Activated T-cell treated with anti-CD3 and anti-CD28 coated beads, Interleukin-2, amount 50 U/mL, for 24 hours (primary cell): ENCODE measurements at regions not wholly inside any gene's neighbourhood (a gene's known extent, or its start where the extent isn't known, plus 50 kb on each side); places are given as distances from the start of the nearest gene placed in this dataset.

Source experiments
- DNase-seq: peaks from one replicate; pipeline ENCODE4 v3.0.0-alpha.2; 2020
- H3K27ac Mint-ChIP-seq: 2 replicates; pipeline ENCODE4 v1.8.0; 2020; ENCODE audit warnings: mild to moderate bottlenecking, mixed read lengths
- H3K27me3 Mint-ChIP-seq: 2 replicates; pipeline ENCODE4 v1.8.0; 2020; ENCODE audit warnings: mixed read lengths
- H3K36me3 Mint-ChIP-seq: 2 replicates; pipeline ENCODE4 v1.8.0; 2020; ENCODE audit warnings: low read depth, mixed read lengths
- H3K4me1 Mint-ChIP-seq: 2 replicates; pipeline ENCODE4 v1.8.0; 2020; ENCODE audit warnings: low read depth, mixed read lengths
- H3K4me3 Mint-ChIP-seq: 2 replicates; pipeline ENCODE4 v1.8.0; 2020; ENCODE audit warnings: mild to moderate bottlenecking, moderate library complexity, mixed read lengths
- H3K9me3 Mint-ChIP-seq: 2 replicates; pipeline ENCODE4 v1.8.0; 2020; ENCODE audit warnings: mixed read lengths

DNA sequence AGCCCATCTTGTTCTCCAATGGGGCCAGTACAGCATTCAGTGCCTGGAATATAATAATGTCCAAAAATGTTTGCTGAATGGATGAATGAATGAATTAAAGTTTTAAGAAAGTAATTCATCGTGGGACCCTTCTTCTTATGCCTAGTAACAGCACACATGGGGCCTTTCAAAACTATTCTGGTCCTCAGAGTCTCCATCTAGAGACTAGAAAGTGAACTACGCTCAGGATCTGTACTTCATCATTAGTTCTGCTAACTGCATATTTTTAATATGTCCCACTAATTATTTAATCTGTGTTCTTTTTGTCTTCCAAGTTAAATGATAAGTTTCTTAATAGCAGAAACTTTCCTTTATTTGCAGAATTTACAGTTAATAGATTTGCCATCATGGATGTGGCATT, 172.5 kb downstream of the SMAD2 start:
- no peak overlapping the region for H3K4me3 Mint-ChIP-seq
- H3K9me3 Mint-ChIP-seq: peaks cover 2% of the 10 kb centered on the region
- peaks cover 48% of the 10 kb centered on the region for H3K27me3 Mint-ChIP-seq
- no peak for DNase-seq
- no peaks in the 10 kb centered on the region for H3K36me3 Mint-ChIP-seq
- no peak overlapping the region for H3K27ac Mint-ChIP-seq
- H3K4me1 Mint-ChIP-seq: peaks cover 3% of the 10 kb centered on the region

DNA sequence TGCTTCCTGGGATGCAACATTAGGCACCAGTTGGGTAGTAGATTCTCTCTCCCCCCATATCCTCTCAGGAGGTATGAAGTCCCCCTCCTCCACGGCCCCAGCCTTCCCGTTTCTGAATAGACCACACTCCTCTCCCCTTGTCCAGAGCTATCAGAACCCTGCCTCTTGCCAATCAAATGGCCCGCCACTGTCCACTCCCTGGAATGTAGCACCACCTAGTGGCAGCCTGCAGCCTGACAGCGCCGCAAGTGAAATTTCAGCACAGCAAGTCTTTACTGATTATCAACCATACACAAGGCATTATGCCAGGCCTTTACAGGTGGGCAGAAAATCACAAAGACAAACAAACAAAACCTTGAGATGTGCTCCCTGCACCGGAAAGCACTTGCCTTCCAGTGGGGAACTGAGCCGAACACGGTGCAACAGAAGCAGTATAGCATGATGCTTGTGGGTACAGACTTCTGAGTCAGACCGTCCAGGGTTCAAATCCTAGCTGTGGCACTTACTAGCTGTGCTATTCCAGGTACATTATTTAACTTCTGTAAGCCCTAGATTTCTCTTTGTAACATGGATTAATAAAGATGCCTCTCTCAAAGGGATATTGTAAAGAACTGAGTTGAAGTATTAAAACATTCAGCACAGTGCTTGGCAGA, 174.0 kb downstream of the SMAD2 start:
- H3K4me1 Mint-ChIP-seq: peaks cover 3% of the 10 kb centered on the region
- no peaks in the 10 kb centered on the region for H3K36me3 Mint-ChIP-seq
- no peak overlapping the region for H3K4me3 Mint-ChIP-seq
- H3K27ac Mint-ChIP-seq: no peak overlapping the region
- H3K27me3 Mint-ChIP-seq: peaks cover 46% of the 10 kb centered on the region
- peaks cover 2% of the 10 kb centered on the region for H3K9me3 Mint-ChIP-seq
- DNase-seq: peak; percentile 67

DNA sequence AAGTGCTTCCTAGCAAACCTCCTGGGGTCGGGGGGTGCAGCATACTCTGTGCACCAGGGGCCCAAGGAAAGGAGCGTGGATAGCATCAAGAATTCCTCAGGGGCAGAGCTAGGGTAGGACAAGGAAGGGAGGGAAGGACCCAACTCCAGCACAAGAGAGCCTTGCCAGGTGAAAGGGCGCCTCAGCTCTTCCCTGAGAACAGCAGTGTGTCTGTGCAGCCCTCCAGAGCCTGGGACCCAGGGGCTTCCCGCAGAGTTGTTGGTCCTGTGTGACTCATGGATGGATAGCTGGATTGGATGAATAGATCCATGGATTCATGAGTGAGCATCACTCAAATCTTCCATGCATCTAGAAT, 175.4 kb downstream of the SMAD2 start:
- Mint-ChIP-seq H3K4me1 (peaks cover 3% of the 10 kb centered on the region), H3K27me3 (peaks cover 38% of the 10 kb centered on the region), H3K9me3 (peaks cover 2% of the 10 kb centered on the region), H3K4me3 (no peak overlapping the region), H3K36me3 (no peaks in the 10 kb centered on the region), H3K27ac (no peak overlapping the region)
- no peak for DNase-seq

DNA sequence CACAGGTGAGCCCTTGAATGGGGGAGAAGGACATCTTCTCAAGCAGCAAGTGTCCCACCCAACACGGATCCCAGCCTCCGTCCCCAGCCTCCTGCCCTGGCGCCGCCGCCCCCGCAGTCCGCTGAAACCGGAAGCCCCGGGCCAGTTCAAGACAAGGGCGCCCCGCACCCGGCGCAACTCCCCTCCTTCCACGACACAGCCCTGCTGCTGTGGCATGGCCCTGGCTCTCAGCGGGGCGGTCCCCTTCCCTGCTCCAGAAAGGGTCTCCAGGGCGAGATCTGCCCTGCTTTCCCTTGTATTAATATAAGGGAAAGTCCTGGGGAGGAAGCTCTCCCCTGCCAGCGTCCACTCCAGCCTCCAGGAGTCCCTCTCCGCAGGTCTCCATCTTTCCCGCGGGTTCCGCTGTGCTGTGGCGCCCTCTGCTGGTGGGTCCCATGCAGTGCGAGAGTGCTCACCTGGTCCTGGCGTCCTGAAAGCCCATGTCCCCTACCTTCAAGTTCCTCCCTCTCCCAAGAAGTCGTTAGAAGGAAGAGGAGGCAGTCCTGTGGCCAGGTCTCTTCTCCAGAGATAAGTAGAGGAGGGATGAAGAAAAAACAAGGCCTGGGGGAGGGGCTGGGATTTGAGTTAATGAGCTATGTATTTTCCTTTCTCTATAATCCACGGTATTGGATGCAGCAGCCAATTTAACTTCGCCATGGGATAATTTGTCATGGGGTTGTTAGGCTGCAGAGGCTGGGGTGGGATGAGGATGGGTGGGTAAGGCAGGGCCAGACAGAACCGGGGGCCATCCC, 176.0 kb downstream of the SMAD2 start:
- peaks cover 34% of the 10 kb centered on the region for H3K27me3 Mint-ChIP-seq
- peaks cover 3% of the 10 kb centered on the region for H3K4me1 Mint-ChIP-seq
- no peak overlapping the region for H3K27ac Mint-ChIP-seq
- H3K36me3 Mint-ChIP-seq: no peaks in the 10 kb centered on the region
- H3K4me3 Mint-ChIP-seq: no peak overlapping the region
- H3K9me3 Mint-ChIP-seq: peaks cover 2% of the 10 kb centered on the region
- peak; percentile 66 for DNase-seq

DNA sequence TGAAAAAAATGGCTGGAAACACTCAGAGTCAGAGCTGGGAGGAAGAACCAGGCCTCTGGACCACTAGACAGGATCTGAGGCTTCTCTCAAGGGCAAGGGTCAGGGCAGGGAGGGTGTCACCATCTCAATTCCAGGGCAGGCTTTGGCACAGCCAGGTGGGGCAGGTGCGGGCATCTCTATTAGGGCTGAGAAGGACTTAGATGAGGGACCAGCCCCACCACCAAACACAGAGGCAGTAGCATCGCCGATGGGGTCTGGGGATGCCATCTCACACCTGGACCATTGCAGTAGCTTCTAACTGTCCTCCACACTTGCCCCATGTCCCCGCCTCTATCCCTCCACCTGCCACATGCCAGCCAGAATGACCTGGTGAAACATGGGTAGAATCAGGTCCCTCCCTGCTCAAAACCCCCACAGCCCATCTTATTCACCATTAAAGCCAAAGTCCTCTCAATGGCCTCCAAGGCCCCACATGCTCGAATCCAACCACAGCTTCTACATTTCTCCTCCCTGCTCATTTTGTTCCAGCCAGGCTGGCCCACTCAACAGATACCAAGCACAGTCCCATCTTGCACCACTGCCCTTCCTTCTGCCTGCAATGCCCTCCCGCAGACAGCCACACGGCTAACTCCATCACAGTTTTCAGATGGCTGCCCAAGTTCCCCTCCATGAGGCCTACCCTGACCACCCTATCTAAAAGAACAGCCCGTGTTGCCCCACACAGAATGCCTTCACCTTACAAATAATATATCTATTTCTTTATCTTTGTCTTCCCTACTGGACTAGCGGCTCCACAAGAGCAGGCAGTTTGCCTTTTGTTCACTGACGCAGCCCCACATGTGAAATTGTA, 177.4 kb downstream of the SMAD2 start:
- peaks cover 37% of the 10 kb centered on the region for H3K27me3 Mint-ChIP-seq
- no peak overlapping the region for H3K4me3 Mint-ChIP-seq

DNA sequence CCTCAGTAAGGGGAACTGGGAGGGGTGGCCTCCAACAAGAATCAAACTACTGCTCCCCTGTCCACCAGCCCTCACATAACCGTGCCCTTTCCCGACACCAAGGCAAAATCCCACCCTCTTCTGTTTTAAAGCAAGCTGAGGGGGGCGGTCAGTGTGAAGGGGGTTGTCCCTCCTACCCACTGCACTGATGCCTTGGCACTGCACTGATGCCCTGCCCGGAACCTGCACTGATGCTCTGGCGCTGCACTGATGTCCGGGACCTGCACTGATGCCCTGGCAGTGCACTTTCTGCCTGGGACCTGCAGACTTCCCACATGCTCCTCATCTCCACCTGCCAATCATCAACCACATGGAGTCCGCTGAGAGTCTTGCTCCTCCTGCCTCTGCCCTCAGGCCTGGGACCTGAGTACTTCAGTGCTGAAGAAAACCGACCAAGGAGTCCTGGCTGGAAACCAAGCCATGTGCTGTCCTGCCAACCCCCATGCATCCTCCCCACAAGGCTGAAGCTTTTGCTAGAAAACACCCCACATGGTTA, 179.5 kb downstream of the SMAD2 start:
- no peaks in the 10 kb centered on the region for H3K36me3 Mint-ChIP-seq

More for the DNA sequence above, 177.4 kb downstream of the SMAD2 start:
- H3K36me3 Mint-ChIP-seq: no peaks in the 10 kb centered on the region
- H3K27ac Mint-ChIP-seq: no peak overlapping the region
- peaks cover 7% of the 10 kb centered on the region for H3K4me1 Mint-ChIP-seq
- H3K9me3 Mint-ChIP-seq: no peaks in the 10 kb centered on the region
- DNase-seq: no peak

DNA sequence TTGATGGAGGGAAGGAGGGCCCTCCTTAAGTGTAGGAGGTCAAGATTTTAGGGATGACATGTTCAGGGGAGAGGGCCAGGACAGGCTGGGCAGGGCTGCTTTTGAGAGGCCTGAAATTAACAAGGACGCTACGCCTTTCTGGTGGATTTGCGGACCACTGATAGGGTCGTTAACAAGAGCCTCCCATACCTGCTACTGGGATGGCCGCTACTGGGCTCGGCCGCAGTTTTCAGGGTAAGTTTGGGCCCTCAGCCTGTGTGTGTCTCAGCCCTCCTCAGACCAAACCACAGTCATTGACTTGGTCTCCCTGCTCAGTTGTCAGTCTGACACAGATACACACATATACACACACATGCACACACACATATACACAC, 180.9 kb downstream of the SMAD2 start:
- H3K4me1 Mint-ChIP-seq: peaks cover 6% of the 10 kb centered on the region
- DNase-seq: no peak
- H3K4me3 Mint-ChIP-seq: no peak overlapping the region
- peaks cover 23% of the 10 kb centered on the region for H3K27me3 Mint-ChIP-seq
- no peaks in the 10 kb centered on the region for H3K36me3 Mint-ChIP-seq
- H3K9me3 Mint-ChIP-seq: no peaks in the 10 kb centered on the region
- H3K27ac Mint-ChIP-seq: no peak overlapping the region

More for the DNA sequence above, 179.5 kb downstream of the SMAD2 start:
- H3K4me3 Mint-ChIP-seq: no peak overlapping the region
- H3K27ac Mint-ChIP-seq: no peak overlapping the region
- DNase-seq: no peak
- peaks cover 29% of the 10 kb centered on the region for H3K27me3 Mint-ChIP-seq
- H3K9me3 Mint-ChIP-seq: no peaks in the 10 kb centered on the region
- peaks cover 7% of the 10 kb centered on the region for H3K4me1 Mint-ChIP-seq

DNA sequence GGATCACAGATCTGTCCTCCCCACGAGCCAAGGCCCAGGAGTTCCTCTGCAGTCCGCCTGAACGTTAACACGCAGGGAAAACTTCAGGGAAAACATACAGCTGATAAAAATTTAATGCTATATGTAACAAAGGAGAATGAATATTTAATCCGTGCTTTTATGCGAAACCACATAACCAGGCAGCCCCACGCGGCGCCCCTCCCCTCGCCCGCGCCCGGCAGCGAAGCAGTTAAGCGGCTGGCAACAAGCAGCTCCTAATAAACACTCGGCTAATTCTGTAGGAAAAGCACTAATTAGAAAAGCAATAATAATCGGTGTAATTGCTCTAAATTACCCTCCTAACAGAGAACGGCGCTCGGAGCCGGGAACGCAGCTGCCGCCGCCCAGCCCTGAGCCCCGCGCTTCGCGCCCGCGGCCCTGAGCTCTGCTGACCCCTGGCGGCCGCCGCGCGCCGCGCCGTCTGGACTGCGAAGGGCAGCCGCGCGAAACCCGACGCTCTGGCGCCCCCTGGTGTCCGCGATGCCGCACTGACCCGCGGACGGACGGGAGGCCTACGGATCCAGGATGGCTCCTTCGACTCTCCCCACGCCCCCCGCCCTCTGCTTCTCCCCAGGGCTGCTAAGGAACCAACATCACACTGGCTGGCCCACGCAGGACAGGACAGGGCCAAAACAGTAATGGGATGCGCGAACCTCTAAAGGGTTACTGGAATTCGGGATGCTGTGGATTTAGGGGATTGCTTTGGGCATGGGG, 181.4 kb downstream of the SMAD2 start:
- DNase-seq: peak; percentile 92
- H3K9me3 Mint-ChIP-seq: no peaks in the 10 kb centered on the region

DNA sequence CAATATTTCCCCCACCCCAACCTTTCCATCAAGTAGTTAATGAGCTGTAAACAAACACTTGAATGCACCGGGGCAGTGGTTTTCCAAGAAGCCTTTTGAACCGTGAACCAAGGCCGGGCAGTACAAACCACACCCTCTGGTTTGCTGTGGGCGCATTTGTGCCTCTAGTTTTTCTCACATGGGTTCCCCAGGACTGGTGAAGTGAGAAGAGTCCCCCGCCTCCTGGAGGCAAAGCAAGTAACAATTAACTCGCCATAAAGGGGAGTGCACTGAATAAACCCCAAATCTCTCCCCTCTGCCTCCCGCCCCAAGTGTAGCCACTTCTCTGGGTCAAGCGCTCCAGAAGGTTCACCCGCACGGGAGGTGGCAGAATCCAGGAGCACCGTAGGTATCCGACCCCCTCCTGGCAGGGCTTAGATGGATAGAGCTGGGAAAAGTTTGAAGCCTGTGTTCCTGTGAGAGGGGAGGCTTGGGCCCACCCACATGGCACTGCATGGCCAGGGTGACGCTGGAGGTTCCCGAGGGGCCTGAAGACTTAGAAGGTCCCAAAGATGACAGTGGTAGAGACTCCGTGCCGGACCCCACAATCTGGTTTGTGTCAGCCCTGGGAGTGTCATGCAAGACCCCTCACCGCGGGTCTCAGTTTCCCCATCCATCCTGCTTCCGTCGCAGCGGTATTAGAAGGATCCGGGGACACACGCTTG, 182.2 kb downstream of the SMAD2 start:
- no peaks in the 10 kb centered on the region for H3K36me3 Mint-ChIP-seq
- no peak for DNase-seq
- no peak overlapping the region for H3K4me3 Mint-ChIP-seq

More for the DNA sequence above, 181.4 kb downstream of the SMAD2 start:
- Mint-ChIP-seq H3K4me1 (peaks cover 3% of the 10 kb centered on the region), H3K4me3 (no peak overlapping the region), H3K27ac (no peak overlapping the region), H3K36me3 (no peaks in the 10 kb centered on the region), H3K27me3 (peaks cover 21% of the 10 kb centered on the region)

DNA sequence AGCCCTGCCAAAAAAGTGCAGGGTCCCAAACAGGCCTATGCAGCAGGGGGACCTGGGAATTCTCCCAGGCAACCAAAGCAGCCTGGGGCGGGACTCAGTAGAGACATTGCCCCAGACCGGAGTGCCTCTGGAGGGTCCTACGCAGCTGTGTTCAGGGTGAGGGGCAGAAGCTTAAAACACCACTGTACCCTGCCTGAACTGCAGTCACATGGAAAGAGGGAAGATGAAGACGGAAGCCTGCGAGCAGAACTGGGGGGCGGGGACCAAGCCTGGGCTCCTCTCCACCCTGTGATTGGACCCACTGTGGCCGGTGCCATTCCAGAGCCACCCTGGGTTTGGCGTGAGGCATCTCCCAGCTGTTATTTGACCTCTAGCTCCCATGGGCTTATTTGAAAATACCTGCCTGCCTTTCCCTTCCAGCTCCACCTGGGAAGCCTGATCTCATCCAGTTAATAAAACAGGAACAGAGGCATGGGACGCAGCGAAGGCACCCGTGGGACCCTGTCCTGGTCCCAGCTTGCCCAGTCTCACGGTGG, 183.1 kb downstream of the SMAD2 start:
- H3K27ac Mint-ChIP-seq: no peak overlapping the region
- no peaks in the 10 kb centered on the region for H3K9me3 Mint-ChIP-seq
- no peaks in the 10 kb centered on the region for H3K36me3 Mint-ChIP-seq
- peaks cover 18% of the 10 kb centered on the region for H3K27me3 Mint-ChIP-seq
- peaks cover 3% of the 10 kb centered on the region for H3K4me1 Mint-ChIP-seq
- no peak overlapping the region for H3K4me3 Mint-ChIP-seq
- no peak for DNase-seq

More for the DNA sequence above, 182.2 kb downstream of the SMAD2 start:
- Mint-ChIP-seq H3K9me3 (no peaks in the 10 kb centered on the region), H3K4me1 (peaks cover 3% of the 10 kb centered on the region), H3K27me3 (peaks cover 18% of the 10 kb centered on the region), H3K27ac (no peak overlapping the region)

DNA sequence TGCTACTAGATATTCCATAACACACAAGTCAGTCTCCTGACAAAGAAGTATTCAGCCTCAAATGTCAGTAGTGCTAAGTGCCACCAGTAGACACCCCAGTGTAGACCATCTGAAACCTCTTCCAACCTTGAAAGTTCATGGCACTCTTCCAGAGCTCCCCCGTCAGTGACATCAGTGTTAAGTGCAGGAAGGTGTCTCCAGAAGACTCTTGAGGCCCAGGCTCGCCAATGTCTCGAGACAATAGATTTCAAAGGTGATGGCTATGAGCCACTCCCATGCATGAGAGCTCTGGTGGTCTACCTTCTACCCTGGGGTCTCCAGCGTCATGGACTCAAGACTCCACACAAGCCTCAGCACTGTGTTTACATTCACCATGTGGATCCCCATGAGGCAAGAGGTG, 183.8 kb downstream of the SMAD2 start:
- Mint-ChIP-seq H3K4me1 (peaks cover 3% of the 10 kb centered on the region), H3K9me3 (no peaks in the 10 kb centered on the region), H3K27ac (no peak overlapping the region), H3K27me3 (peaks cover 18% of the 10 kb centered on the region), H3K4me3 (no peak overlapping the region), H3K36me3 (no peaks in the 10 kb centered on the region)
- DNase-seq: no peak

DNA sequence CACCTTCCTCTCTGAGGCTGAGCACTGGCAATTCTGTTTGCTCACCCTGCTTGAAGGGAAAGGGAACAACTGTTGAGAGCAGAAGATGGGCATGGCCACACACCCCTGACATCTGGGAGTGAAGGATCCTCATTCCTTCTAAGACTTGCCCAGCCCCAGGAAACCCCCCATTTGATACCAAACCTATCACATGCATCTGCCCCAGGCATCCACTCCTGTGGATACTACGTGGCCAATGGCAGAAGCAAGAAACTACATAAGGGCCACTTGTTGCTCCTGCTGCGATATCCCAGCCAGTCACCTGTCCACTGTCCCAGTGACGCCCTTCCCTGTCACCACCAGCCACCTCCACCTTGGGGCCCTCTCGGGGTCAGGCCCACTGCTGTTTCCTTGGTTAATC, 185.2 kb downstream of the SMAD2 start:
- no peak for DNase-seq
- Mint-ChIP-seq H3K4me1 (peaks cover 3% of the 10 kb centered on the region), H3K27ac (no peak overlapping the region), H3K36me3 (no peaks in the 10 kb centered on the region), H3K4me3 (no peak overlapping the region), H3K27me3 (peaks cover 18% of the 10 kb centered on the region), H3K9me3 (no peaks in the 10 kb centered on the region)

DNA sequence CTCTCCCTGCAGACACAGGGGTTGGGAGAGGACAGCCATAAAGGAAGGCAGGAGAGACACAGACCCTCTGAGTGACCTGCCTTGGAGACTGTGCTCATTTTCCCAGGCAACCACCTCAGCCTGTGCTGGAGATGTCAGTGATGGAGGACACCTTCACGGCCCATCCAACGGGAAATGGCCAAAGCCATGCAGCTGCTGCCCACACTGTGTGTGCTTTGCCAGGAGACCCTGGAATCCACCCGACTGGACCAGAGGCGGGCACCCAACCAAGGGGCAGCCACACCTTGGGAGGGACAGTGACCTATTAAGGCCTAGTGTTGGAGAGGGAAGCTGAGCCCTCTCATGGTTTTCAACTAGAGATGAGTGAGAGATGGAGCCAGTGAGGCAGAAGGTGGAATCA, 192.5 kb downstream of the SMAD2 start:
- no peak overlapping the region for H3K27ac Mint-ChIP-seq
- no peak for DNase-seq
- no peaks in the 10 kb centered on the region for H3K9me3 Mint-ChIP-seq
- H3K4me3 Mint-ChIP-seq: no peak overlapping the region
- no peaks in the 10 kb centered on the region for H3K4me1 Mint-ChIP-seq
- no peaks in the 10 kb centered on the region for H3K36me3 Mint-ChIP-seq
- peaks cover 47% of the 10 kb centered on the region for H3K27me3 Mint-ChIP-seq
